ENCODE measurements at regions not wholly inside any gene's neighbourhood (a gene's known extent, or its start where the extent isn't known, plus 50 kb on each side); places are given as distances from the start of the nearest gene placed in this dataset.

DNA sequence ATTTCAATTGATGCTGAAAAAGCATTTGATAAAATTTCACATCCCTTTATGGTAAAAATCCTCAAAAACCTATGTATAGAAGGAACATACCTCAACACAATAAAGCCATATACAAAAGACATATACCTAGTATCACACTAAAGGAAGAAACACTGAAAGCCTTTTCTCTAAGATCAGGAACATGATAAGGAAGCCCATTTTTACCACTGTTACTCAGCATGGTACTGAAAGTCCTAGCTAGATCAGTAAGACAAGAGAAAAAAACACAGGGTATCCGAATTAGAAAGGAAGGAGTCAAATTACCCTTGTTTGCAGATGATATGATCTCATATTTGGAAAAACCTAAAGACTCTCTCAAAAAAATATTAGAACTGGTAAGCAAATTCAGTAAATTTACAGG lies 350.2 kb upstream of the PDE4D start:
- no peak for TF ChIP-seq CTCF (IDR thresholded peaks at IDR 0.05)
- no peak overlapping the region for H3K27ac ChIP-seq
- H3K4me1 ChIP-seq, result peaks cover 0 to 12% (median 0%) of the 10 kb centered on the region in 4 donors
- no peaks in the 10 kb centered on the region for H3K27me3 ChIP-seq
- DNase-seq, result no peak
- no peak overlapping the region for H3K4me3 ChIP-seq
- H3K9me3 ChIP-seq, result peaks cover 0 to 20% (median 3%) of the 10 kb centered on the region in 3 donors
- intact Hi-C loops (cut with DNase I; ENCODE audit: low total_unique reads), result no loop called here
- no peaks in the 10 kb centered on the region for H3K36me3 ChIP-seq

GRCh38 chr5:60232036-60232795 lies 338.7 kb upstream of the PDE4D start:
- peaks cover 0 to 35% (median 0%) of the 10 kb centered on the region in 4 donors for H3K4me1 ChIP-seq
- H3K27ac ChIP-seq, result no peak overlapping the region
- no peaks in the 10 kb centered on the region for H3K36me3 ChIP-seq
- intact Hi-C loops (cut with DNase I; ENCODE audit: low total_unique reads), result no loop called here
- H3K4me3 ChIP-seq, result no peak overlapping the region
- no peak for DNase-seq
- no peaks in the 10 kb centered on the region for H3K9me3 ChIP-seq
- no peaks in the 10 kb centered on the region for H3K27me3 ChIP-seq
- no peak for TF ChIP-seq CTCF (IDR thresholded peaks at IDR 0.05)

GRCh38 chr5:60230456-60230855 lies 336.9 kb upstream of the PDE4D start:
- Histone ChIP-seq H3K36me3 (no peaks in the 10 kb centered on the region), H3K27ac (no peak overlapping the region), H3K4me1 (peaks cover 0 to 42% (median 0%) of the 10 kb centered on the region in 4 donors), H3K4me3 (no peak overlapping the region), H3K9me3 (no peaks in the 10 kb centered on the region), H3K27me3 (no peaks in the 10 kb centered on the region)
- no peak for DNase-seq
- intact Hi-C loops (cut with DNase I; ENCODE audit: low total_unique reads), result no loop called here
- TF ChIP-seq CTCF (IDR thresholded peaks at IDR 0.05), result no peak

DNA sequence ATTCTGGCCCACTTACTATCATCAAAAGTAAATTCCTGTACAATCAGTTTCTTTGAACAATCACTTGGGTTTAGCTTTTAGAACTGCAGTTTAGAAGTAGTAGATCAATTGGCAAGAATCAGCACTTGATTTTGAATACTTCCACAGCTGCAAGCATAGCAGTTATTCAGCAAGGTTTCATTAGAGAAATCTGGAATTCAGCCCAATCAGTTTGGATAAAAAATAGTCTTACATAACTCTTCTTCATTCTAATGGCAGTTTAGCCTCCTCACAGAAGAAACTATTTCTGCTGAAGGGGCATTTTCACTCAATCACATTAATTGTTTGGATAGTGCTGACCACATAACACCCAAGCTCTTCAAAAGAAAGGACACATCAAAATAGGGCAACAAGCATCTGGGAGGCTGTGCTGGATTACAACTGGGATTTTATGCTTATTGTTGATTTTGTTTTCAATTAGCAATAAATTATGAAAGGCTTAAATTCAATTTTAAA lies 336.2 kb upstream of the PDE4D start:
- Histone ChIP-seq H3K27ac (no peak overlapping the region), H3K4me3 (no peak overlapping the region), H3K4me1 (peaks cover 0 to 42% (median 0%) of the 10 kb centered on the region in 4 donors), H3K9me3 (no peaks in the 10 kb centered on the region), H3K27me3 (no peaks in the 10 kb centered on the region), H3K36me3 (no peaks in the 10 kb centered on the region)
- DNase-seq, result no peak
- no peak for TF ChIP-seq CTCF (IDR thresholded peaks at IDR 0.05)
- intact Hi-C loops (cut with DNase I; ENCODE audit: low total_unique reads), result no loop called here

GRCh38 chr5:60228676-60229075 lies 335.1 kb upstream of the PDE4D start:
- no peak for DNase-seq
- no peaks in the 10 kb centered on the region for H3K9me3 ChIP-seq
- H3K4me3 ChIP-seq, result no peak overlapping the region
- H3K27me3 ChIP-seq, result no peaks in the 10 kb centered on the region
- no peaks in the 10 kb centered on the region for H3K36me3 ChIP-seq
- no peak for TF ChIP-seq CTCF (IDR thresholded peaks at IDR 0.05)
- H3K4me1 ChIP-seq, result peaks cover 0 to 42% (median 0%) of the 10 kb centered on the region in 4 donors
- no peak overlapping the region for H3K27ac ChIP-seq
- intact Hi-C loops (cut with DNase I; ENCODE audit: low total_unique reads), result no loop called here
